Ishikawa (cell line): ENCODE measurements at regions not wholly inside any gene's neighbourhood (a gene's known extent, or its start where the extent isn't known, plus 50 kb on each side); places are given as distances from the start of the nearest gene placed in this dataset.

ENCODE experiments used
- CEBPB ChIP-seq: IDR thresholded peaks from 2 replicates; pipeline ENCODE4 v1.6.1; 2012
- CREB1 ChIP-seq: IDR thresholded peaks from 2 replicates; pipeline ENCODE4 v1.6.1; 2012; ENCODE audit warnings: low read depth
- EP300 ChIP-seq: IDR thresholded peaks from 2 replicates; pipeline ENCODE4 v1.6.1; 2012; ENCODE audit warnings: borderline replicate concordance
- MAX ChIP-seq: IDR thresholded peaks from 2 replicates; pipeline ENCODE4 v1.6.1; 2012
- NFIC ChIP-seq: IDR thresholded peaks from 2 replicates; pipeline ENCODE4 v1.6.1; 2012
- RAD21 ChIP-seq: IDR thresholded peaks from 2 replicates; pipeline ENCODE4 v1.6.1; 2012; ENCODE audit warnings: low read depth
- REST ChIP-seq: IDR thresholded peaks from 2 replicates; pipeline ENCODE4 v1.6.1; 2012; ENCODE audit warnings: low read depth, mild to moderate bottlenecking
- TAF1 ChIP-seq: IDR thresholded peaks from 2 replicates; pipeline ENCODE4 v1.6.1; 2012; ENCODE audit warnings: low read depth, mild to moderate bottlenecking
- TCF12 ChIP-seq: IDR thresholded peaks from 2 replicates; pipeline ENCODE4 v1.6.1; 2012; ENCODE audit warnings: low read depth
- TEAD4 ChIP-seq: IDR thresholded peaks from 2 replicates; pipeline ENCODE4 v1.6.1; 2012
- ZBTB7A ChIP-seq: IDR thresholded peaks from 2 replicates; pipeline ENCODE4 v1.6.1; 2012; ENCODE audit warnings: low read depth

- no peak for TF ChIP-seq REST
- no peak for TF ChIP-seq TAF1
- TF ChIP-seq ZBTB7A, result no peak
- TF ChIP-seq CEBPB, result no peak
- TF ChIP-seq NFIC, result no peak
- no peak for TF ChIP-seq EP300
- TF ChIP-seq MAX, result no peak
- no peak for TF ChIP-seq TCF12
- no peak for TF ChIP-seq RAD21
- TF ChIP-seq CREB1, result no peak
- TF ChIP-seq TEAD4, result no peak
Measured at GRCh38 chr7:17559388-17559787, 260.9 kb downstream of the AHR start.
